HG03354 (cell line): ENCODE measurements at regions not wholly inside any gene's neighbourhood (a gene's known extent, or its start where the extent isn't known, plus 50 kb on each side); places are given as distances from the start of the nearest gene placed in this dataset.

ENCODE experiments used
- ATAC-seq: cut with Tn5 transposase; IDR thresholded peaks from one replicate; pipeline ENCODE4 v1.9.1; 2021; ENCODE audit warnings: mild to moderate bottlenecking; ENCODE audit not compliant: unreplicated experiment, poor library complexity, severe bottlenecking

DNA sequence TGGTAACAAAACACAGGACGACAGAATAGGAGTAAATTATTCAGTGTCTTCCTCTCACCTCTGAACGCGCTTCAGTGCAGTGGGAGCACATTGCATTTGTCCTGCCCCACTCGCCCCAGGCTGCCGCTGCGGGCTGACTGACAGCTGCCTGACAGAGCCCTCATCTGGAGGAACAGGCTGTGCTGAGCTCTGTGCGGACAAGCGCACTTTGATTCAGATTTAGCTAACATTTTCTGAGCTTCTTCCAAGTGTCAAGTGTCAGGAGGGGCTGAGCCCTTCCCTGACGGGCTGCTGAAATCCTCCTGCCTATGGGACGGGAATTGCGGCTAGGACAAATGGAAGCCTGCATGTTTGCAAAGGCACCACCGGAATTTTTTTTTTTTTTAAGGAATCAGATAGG is 383.0 kb upstream of the CDH4 start:
- no peak for ATAC-seq

DNA sequence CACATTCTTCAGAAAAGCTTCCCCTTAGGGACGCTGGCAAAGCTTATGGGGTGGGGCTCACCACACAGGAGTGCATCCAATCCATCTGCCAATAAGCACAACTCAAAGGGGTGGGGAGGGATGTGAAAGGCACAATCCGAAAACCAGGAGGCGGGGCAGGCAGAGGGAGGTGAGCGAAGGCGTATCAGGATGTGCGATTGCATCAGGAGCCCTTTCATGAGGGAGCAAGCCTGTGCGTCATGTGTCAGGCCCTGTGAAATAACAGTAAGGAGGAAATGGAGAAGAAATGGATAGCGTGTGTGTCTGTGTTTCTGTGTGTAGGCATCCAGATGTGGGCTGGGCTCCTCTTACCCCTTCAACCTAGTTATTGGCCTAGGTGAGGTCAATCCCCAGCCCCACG is 382.4 kb upstream of the CDH4 start:
- ATAC-seq, result no peak

DNA sequence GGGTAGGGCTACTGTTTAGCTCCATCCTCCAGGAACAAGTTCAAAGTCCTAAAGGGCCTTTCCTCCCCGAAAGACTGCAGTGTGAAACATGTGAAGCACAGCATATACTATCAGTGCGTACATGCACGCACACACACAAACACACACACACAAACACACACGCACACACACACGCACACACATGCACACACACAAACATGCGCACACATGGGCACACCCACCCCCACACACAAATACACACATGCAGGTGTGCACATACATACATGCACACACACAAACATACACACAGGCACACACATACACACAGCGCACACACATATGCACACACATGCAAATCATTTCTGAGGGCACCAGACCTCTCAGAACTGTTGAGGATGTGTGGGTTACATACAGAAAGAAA is 382.0 kb upstream of the CDH4 start:
- no peak for ATAC-seq

DNA sequence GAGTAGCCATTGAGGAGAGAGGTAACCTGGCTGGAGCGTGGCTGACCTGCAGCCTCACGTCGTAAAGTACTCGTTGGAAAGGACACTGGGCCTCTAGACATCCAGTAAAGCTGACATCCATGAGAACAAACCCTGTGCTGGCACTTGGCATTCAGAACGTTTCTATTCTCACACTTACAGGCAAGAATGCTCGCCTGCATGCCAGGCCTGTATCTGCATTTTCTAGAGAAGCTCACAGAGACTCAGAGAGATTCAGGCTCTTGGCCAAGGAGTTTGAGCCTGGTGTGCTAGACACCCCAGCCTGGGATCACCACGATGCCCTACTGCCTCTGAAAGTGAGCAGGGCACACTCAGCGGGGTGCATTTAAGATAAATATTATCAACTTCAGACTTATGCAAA is 379.8 kb upstream of the CDH4 start:
- no peak for ATAC-seq

DNA sequence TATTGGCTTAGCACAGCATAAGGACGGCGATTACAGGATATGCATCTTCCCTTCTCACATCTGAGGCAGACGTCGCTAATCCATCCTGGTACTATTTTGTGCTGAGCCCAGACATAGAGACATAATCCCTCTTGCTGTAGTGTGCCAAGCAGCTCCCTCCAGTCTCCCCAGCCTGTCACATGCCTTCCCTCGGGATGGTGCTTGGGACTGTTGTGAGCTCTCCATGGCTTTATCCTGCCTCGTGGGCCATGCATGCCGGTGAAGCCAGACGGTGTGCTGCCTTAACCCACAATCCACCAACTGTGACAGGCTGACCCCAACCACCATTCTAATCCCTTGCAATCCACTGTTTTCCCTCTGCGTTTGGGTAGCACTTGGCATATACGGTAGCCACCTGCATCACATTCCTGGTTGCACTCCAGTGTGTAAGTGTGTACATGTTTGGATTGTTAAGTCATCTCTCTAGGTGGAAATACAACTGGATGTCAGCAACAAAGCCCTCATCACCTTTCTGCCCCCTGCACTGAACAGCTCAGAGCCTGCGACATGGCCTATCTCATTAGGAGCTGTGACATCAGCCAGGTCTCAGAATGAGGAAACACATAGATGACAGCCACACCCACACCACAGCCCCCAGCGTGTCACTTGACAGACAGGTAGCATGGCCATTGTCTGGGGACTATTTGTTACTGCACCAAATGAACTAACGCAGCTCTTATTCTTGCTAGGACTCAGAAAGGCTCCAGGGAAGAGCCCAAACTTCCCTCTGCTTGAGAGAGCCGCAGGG is 374.8 kb upstream of the CDH4 start:
- ATAC-seq, result no peak

DNA sequence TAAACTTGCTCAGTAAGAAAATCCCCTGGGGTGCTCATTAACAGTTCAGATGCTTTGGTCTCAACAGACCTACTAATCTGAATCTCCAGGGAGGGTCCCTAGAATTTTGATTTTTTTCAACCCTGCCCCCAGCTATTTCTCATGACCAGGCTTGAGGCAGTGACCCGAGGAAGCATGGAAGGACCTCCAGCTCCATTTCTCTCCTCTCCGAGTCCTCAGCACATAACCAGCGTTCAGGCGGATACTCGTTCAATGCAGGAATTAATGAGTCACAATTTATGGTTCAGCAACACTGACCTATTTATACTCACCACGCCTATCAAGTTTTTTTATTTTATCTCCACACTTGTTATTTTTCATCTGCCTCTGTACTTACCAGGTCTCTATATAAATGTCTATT is 369.2 kb upstream of the CDH4 start:
- ATAC-seq, result no peak

DNA sequence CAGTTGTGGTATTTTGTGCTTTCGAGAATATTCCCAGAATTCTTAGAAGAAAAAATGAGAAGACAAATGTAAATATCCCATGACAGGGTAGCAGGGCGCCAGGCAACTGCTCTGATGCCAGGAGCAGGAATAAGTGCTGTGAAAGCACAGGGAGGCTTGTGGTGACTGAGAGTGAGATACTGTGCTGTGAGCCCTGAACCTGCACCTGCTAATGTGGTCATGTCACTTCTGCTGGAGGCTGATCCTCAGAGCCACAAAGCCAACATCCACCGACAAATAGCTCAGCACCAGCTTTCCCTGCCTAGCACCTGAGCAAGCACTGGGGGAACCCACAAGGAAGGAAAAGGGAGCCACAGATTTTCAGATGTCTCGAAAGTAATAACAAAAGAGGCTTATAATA is 368.6 kb upstream of the CDH4 start:
- no peak for ATAC-seq

DNA sequence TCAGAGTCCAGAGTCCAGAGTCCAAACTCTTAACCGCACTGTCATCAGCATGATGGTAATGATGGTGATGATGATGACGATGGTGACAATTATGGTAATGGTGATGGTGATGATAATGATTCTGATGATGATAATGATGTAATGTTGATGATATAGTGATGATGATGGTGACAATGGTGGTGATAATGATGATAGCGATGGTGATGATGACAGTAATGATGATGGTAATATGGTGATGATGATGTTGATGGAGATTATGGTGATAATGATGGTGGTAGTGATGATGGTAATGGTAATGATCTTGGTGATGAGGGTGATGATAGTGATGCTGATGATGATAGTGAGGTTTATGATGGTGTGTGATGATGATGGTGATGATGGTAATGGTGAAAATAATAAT is 367.8 kb upstream of the CDH4 start:
- ATAC-seq, result no peak

DNA sequence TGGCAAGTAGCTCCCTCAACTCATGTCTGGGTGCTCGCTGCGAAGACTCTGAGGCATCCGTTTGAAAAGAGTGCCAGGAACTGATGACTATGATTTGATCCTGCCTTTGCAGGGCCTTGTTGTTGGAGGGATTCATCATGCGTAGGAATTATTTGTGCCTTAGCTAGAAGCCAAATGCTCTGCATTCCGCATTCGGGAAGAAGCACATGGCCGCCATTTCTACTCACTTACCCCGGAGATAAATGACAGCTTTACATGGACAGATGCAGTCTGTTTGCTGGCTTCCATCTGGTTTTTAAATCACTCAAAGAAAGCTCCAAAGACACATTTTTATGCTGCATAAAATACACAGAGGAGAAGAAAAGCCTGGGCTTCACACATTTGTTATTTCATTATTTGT is 363.3 kb upstream of the CDH4 start:
- ATAC-seq, result no peak

DNA sequence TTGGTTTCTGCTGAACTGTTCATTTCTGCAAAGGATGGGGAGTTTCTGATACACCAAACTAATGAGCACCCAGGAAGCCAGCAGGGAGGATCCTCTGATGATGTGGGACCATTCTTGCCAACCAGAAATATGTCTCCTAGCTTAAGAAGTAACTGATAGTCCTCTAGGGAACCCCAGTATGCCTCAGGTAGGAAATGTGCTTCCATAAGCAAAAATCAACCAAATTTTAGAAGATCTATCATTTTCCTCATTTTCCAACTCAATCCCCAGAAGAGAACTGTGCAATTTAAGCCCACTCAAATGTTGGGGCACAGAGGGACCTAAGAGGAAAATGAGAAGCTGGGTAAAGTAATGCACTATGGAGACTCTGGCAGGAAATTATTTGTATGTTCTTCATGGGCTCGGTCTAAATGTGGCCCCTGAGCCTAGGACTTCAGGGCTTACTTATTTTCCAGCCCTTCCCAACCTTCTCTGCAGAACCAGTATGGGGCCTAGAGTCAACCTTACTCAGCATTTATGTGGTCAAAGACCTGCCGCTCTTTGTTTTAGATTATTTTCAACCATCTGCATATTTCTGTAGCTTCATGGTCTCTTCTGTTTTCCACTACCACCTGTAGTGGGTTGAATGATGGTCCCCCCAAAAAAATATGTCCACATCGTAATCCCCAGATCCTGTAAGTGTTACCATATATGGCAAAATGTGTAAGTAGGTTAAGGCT is 359.8 kb upstream of the CDH4 start:
- no peak for ATAC-seq

DNA sequence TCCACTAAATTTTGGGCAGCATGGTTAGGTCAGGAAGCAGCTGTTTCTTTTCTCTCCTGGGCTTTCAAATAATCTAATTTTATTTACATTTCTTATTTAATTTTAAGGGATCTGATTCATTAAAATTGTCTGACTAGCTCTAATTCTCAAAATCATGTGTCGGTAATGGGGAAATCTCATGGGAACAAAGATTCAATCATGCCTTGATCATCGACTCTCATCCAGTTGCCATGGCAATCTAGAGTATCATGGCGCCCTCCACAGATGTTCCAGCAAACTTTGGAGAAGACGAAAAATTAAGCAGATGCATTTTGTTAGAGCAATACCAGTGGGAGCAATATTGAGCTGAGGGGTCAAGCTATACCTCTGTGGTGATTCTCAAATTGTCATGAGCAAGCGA is 358.0 kb upstream of the CDH4 start:
- ATAC-seq, result no peak

DNA sequence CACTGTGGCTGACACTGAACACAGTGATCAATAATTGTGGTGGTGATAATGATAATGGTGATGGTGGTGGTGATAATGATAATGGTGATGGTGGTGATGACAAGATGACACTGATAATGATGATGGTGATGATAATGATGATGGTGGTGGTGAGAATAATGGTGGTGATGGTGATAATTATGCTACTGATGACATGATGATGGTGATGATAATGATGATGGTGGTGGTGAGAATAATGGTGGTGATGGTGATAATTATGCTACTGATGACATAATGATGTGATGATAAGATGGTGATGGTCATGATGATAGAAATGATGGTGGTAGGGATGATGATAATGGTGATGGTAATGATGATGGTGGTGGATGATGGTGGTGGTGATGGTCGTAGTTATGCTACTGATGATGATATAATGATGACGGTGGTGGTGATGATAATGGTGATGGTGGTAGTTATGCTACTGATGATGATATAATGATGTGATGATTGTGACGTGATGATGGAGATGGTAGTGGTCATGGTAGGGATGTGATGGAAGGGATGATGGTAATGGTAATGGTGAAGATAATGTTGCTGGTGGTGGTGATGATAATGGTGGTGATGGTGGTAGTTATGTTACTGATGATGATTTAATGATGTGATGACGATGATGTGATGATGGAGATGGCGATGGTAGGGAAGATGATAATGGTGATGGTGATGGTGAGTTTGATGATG is 356.5 kb upstream of the CDH4 start:
- no peak for ATAC-seq

DNA sequence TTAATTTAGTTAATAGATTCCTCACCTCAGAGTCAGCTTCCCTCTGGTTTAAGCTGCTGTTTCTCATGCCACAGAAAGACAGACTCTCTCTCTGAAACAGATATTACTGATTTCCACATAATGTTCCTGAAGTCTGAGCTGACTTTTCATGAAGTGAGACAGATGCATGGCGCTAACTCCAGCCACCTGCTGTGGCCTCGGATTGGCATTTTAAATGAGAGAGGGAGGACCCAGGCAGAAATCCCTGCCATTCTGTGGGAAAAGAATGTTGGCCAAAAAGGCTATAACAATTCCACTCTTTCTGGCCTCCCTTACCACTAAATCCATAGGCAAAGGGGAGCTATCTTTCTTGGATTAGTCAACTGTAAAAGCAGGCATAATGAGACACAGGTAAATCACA is 354.1 kb upstream of the CDH4 start:
- ATAC-seq, result no peak

DNA sequence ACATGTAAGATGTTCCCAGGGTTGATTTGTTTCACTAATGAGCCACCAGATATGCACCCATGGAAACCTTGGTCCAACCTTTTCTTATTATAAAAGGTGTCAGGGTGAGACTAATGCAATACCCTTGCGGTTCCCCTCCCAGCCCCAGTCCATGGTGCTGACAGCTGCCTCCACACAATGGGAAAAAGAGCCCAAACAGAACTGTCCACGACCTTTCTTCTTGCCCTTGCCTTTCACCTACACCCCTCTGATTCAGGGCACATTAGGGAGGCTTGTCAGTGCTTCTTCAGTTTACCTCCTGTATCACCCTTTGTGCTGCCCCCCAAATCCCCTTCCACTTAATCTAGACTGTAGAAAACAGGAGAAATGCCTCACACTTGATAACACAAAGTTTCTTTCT is 352.7 kb upstream of the CDH4 start:
- no peak for ATAC-seq

DNA sequence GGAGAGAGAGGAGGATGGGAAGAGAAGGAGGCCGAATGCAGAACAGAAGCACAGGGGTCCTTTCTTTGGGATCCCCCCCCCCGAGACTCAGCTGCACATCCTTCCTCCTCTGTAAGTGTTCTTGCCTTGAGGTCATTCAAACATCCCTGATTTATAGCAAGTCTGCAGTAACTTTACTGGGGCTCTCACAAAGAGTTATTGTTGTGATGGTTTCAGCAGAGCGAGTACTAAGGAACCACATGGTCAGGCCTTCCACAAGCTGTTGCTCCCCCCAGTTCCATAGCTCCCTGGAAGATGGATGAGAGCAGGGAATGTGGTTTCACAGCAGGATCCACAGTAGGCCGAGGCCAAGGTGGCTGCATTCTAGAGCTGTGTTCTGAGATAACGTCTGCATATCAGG is 351.4 kb upstream of the CDH4 start:
- no peak for ATAC-seq

DNA sequence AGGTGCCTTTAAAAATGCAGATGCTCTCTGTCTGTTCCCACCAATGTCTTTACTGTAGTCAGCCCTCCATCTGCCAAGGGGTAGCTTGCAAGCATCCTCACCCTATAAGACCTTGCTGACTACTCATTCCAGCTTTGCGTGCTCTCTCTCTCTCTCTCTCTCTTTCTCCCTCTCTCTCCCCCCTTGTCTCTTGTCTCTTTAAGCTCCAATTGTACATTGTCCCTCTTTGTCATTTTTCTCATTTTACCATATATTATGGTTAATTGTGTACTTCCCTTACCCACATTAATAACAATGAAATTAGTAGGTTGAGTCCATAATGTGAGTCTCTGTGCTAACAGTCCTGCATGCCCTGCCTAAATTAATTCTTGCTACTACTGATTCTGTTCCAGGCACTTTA is 350.2 kb upstream of the CDH4 start:
- ATAC-seq, result no peak

DNA sequence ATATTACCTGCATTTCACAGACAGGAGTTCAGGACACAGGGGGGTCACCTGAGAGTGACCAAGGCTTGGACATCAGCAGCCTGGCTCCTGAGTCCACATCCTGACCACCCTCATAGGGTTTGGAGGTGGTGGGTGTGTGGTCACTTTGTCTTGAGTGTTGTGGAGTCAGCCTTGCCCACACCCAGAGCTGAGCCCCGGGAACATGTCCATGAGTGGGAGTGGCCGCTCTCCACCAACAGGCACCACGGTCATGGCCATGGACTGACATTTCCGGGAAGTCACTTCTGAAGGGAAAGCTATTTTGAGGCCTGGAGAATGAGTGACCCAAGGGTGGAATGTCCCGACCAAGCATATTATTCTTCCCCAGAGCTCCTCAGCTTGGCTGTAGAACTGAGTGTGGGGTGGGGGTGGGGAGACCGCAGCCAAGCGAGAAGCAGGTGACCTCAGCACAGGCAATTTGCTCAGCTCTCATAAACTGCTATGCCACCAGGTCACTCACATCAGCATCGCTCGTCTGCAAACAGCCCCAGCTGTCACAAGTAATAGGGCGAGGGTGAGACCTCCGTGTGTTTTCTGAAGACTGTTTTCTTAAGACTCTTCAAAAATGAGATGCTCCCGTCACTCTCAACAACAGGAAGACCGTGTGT is 348.6 kb upstream of the CDH4 start:
- ATAC-seq, result no peak

DNA sequence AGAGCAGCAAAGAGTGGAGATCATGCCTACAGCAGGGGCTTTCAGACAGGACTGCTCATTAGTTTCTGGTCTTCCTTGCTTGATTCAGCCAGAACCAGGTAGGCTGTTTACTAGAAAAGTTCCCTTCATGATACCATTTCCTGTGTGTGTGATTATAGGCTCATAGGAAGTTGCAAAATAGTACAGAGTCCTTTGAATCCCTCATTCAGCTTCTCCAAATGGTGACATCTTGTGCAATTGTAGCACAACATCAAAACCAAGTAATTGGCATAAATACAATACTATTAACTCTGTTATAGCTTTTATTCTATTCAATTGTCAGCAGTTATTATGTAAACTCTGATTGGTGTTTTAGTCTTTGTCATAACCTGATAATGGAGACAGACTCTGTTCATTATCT is 347.3 kb upstream of the CDH4 start:
- ATAC-seq, result no peak

DNA sequence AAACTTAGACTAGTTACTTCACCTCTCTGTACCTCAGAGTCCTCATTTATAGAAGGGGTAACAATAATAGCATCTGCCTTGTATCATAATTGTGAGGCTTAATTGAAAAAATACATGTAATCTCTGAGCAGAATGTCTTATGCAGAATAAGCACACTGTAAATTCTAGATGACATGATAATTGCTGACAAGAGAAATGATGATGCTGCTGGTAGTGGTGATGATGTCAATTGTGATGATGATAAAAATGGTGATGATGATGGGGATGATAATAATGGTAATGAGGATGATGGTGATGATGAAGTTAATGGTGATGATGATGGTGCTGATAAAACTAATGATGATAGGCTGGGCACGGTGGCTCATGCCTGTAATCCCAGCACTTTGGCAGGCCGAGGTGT is 346.1 kb upstream of the CDH4 start:
- ATAC-seq, result no peak

DNA sequence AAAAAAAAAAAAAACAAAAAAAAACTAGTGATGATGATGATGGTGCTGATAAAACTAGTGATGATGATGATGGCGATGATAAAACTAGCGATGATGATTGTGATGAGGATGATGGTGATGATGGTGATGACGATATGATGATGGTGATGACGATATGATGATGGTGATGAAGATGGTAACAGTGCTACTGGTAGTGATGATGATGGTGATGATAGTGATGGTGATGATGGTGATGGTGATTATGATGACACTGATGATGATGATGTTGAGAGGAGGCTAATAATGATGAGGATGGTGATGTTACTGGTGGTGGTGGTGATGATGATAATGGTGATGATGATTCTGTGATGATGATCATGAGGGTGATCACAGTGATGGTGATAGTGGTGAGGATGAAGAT is 345.5 kb upstream of the CDH4 start:
- ATAC-seq, result no peak

DNA sequence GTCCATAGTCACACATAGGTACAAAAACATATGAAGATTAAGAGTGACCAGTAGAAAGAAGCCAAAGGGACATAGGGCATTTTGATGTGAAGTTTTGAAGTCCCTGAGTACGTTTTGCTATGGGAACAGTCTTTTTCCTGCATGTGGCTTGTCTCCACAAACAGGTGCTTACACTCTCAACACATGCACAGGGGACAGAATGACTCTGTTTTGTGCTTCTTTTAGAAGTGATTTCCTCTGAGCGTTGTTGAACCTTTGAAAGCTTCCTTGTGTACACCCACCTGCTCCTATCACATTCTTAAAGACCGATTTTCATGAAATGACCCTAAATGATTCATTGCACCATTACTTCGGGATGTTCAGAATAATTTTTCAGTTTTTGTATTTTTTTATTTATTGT is 338.8 kb upstream of the CDH4 start:
- no peak for ATAC-seq
